ENCODE measurements at regions not wholly inside any gene's neighbourhood (a gene's known extent, or its start where the extent isn't known, plus 50 kb on each side); places are given as distances from the start of the nearest gene placed in this dataset.

DNA sequence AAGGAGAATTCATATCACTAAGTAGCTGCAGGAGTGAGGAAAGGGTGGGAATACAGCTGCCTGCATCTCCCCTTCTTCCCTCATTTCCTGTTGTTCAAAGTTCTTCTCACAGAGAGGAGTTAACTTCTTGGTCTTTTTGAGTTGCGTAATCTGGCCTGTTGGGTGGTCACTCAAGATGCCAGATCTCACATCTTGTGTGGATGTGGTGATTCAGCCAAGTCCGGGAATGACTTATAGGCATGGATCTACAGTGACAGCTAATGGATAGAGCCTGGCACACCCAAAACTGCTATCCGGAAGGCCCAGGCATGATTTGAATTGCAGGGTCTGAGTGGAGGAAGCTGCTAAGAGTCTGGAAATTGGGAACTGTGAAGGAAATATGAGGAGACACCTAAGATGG, 100.2 kb upstream of the SLC35B3 start:
- no peak for DNase-seq (ENCODE audit: low read depth in 2 of 2)

- no peak for DNase-seq (ENCODE audit: low read depth in 2 of 2)
Measured at GRCh38 chr6:8530785-8531435, 95.6 kb upstream of the SLC35B3 start.

- no peak for DNase-seq (ENCODE audit: low read depth in 2 of 2)
Measured at GRCh38 chr6:8529250-8529649, 93.9 kb upstream of the SLC35B3 start.

DNA sequence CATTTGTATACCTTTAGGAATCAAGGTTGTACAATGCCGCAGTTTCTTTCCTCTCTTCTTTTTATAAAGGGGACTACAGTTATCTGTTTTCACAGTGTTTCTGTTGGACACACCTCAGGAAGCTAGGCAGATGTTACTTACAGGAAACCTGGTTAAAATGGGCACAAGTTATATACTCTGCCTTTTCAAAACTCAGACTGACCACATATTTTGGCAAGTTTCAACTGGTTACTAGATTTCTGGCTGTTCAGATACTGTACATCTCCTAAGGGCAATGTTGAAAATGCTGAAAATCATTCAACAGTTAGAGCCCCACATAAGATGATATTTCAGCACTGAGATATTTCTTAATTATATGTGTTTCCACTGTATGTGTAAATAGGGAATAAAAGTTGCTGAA, 92.5 kb upstream of the SLC35B3 start:
- no peak for DNase-seq (ENCODE audit: low read depth in 2 of 2)

DNA sequence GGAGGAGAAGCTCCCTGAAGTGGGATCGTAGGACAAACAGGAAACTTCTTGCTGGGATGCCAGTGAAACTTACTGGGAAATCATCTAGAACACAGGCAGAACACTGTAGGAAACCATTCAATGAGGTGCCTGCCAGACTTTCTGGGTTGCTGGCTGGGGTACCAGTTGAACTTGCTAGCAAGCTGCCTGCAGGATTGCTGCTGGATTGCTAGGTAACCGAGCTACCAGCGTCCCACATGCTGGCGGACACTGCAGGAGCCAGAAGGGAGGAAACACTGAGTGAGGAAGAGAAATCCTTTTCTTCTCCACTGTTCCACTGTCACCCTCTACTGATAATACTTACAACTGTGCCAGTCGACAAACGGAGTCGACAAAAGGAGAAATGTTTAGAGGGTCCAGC, 91.3 kb upstream of the SLC35B3 start:
- DNase-seq (ENCODE audit: low read depth in 2 of 2), result no peak

- DNase-seq (ENCODE audit: low read depth in 2 of 2), result no peak
Measured at GRCh38 chr6:8525370-8525769, 90.0 kb upstream of the SLC35B3 start.

DNA sequence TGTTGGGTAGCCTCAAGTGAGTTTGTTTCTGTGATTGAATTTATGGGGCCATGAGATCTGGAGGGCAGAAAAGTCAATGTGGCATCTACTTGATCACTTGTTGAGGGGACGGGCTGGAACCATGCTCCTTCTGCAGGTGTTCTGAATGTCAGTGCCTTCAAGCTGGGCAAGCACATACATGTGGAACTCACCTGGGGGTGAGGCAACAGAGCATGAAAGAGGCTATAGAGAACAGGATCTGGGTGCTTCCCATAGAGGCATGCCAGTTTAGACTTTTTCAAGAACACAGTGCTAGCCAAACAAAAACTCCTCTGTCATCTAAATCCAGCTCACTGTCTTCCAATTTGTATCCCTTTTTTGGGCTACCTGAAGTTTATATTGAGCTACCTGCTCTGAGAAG, 77.8 kb upstream of the SLC35B3 start:
- no peak for DNase-seq (ENCODE audit: low read depth in 2 of 2)

- no peak for DNase-seq (ENCODE audit: low read depth in 2 of 2)
Measured at GRCh38 chr6:8507286-8507685, 71.9 kb upstream of the SLC35B3 start.

- DNase-seq (ENCODE audit: low read depth in 2 of 2), result no peak
Measured at GRCh38 chr6:8506126-8506525, 70.8 kb upstream of the SLC35B3 start.

DNA sequence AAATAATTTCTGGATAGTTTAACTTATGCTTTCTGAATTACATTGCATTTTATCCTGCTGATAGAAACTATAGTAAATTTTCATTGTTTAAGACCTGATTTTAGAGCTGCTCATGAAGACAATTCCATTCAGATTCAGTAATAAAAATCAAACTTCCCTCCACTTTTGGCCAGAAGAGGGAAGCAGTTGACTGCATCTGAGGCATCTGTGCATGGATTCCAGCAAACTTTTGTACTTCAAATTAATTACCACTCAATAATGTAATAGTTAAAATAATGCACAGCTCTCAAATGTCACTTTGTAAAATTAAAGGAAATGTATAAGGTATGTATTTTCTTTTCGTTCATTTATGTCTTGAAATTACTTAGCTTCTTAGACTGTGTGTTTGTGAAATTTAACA, 64.2 kb upstream of the SLC35B3 start:
- DNase-seq (ENCODE audit: low read depth in 2 of 2), result no peak

DNA sequence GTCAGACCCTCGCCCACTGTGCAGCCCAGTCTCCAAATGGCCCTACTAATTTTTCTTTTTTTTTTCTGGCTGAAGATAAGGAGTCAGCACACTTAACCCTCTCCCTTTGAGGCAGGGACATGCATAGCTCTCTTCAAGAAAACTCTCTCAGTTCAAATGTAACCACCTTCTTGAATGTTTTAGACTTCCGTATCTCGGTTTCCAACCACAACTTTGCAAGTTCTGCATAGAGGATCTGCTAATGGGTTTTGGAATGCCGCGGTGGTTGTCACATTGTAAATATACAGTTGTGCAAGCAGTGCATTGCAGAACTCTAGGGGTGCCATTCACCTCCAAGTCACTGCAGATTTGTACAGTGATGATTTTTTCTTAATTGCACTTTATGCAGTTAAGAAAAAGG, 59.4 kb upstream of the SLC35B3 start:
- DNase-seq (ENCODE audit: low read depth in 2 of 2), result no peak

DNA sequence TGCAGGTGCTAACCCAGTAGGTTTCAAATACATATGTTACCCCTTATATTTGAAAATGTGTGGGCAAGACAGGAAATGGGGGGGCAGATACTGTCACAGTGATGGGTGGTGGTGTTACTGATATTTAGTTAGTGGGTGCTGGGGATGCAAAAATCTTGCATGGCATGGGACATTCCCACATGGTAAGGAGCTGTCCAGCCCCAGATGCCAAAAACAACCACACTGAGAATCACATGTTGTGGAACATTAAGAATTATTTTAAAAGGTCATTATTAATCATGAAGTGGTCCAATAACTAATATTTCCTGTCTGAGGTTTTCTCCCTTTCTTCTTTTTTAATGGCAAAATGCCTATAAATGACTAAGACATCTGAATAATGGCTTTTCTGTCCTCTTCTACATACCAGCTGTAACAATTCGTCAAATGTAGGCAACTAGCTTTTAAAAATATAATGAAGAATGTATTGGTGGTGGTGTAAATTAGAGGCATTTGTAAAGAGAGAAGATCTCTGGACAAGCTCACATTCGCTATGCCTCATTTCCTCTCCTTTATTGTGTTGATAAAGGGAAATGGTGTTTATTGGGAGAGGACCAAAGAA, 57.3 kb upstream of the SLC35B3 start:
- no peak for DNase-seq (ENCODE audit: low read depth in 2 of 2)

Measured in activated CD4-positive, alpha-beta T cell treated with anti-CD3 and anti-CD28 coated beads for 24 hours (primary cell).